Spleen (tissue), 11 donors: ENCODE measurements at regions not wholly inside any gene's neighbourhood (a gene's known extent, or its start where the extent isn't known, plus 50 kb on each side); places are given as distances from the start of the nearest gene placed in this dataset.

ENCODE experiments used
- DNase-seq: peaks from one replicate; pipeline ENCODE4 v3.0.0-alpha.2; 2020
- H3K27ac ChIP-seq, 8 donors: fragments of 200-600 bp; sonication (generic) in 7 of 8; 1 replicate in 4 of 8; 2 replicates in 4 of 8; pipeline versions ENCODE4 v1.5.0 to v1.8.0; 2016 to 2021; ENCODE audit warnings: inconsistent platforms in 4 of 8, mild to moderate bottlenecking in 4 of 8, moderate library complexity in 1 of 8
- H3K27me3 ChIP-seq, 7 donors: fragments of 200-600 bp; sonication (generic) in 6 of 7; replicated peaks in 1 of 7; 1 replicate in 4 of 7; 2 replicates in 3 of 7; pipeline versions ENCODE4 v1.5.0 to v1.8.0; 2016 to 2021; ENCODE audit warnings: inconsistent platforms in 3 of 7, mild to moderate bottlenecking in 1 of 7
- H3K36me3 ChIP-seq, 6 donors: fragments of 200-600 bp; sonication (generic) in 5 of 6; 1 replicate in 4 of 6; 2 replicates in 2 of 6; pipeline versions ENCODE4 v1.5.0 to v1.8.0; 2016 to 2021; ENCODE audit warnings: inconsistent platforms in 2 of 6
- H3K4me1 ChIP-seq, 6 donors: fragments of 200-600 bp; sonication (generic) in 5 of 6; 1 replicate in 3 of 6; 2 replicates in 3 of 6; pipeline versions ENCODE4 v1.5.0 to v1.8.0; 2016 to 2021; ENCODE audit warnings: inconsistent platforms in 3 of 6
- H3K4me3 ChIP-seq, 8 donors: fragments of 200-600 bp; sonication (generic) in 7 of 8; 1 replicate in 4 of 8; 2 replicates in 4 of 8; pipeline versions ENCODE4 v1.5.0 to v1.8.0; 2016 to 2021; ENCODE audit warnings: inconsistent platforms in 4 of 8, mild to moderate bottlenecking in 4 of 8, moderate library complexity in 2 of 8
- H3K9me3 ChIP-seq, 8 donors: fragments of 200-600 bp; sonication (generic) in 7 of 8; 1 replicate in 4 of 8; 2 replicates in 4 of 8; pipeline versions ENCODE4 v1.5.0 to v1.8.0; 2016 to 2021; ENCODE audit warnings: inconsistent platforms in 4 of 8
- CTCF ChIP-seq, 11 experiments: fragments of 200-600 bp in 7 of 11; fragments of 450-650 bp in 4 of 11; sonication (generic) in 4 of 11; IDR thresholded peaks in 8 of 11; conservative IDR thresholded peaks in 3 of 11; 1 replicate in 7 of 11; 2 replicates in 4 of 11; pipeline versions ENCODE4 v1.4.0 to v1.8.0; 2016 to 2021; ENCODE audit warnings: antibody characterized with exemption in 11 of 11, inconsistent platforms in 4 of 11, mild to moderate bottlenecking in 1 of 11
- POLR2A ChIP-seq, 3 donors: fragments of 450-650 bp; IDR thresholded peaks; one replicate each; pipeline ENCODE4 v1.5.1; 2017; ENCODE audit warnings: antibody characterized with exemption in 3 of 3, mild to moderate bottlenecking in 1 of 3
- POLR2AphosphoS5 ChIP-seq, 3 donors: sonication (generic); formaldehyde crosslinking; IDR thresholded peaks; one replicate each; pipeline ENCODE4 v1.5.1; 2017; ENCODE audit warnings: antibody characterized with exemption in 3 of 3
- whole genome bisulfite sequencing, 5 donors: extraction: QIAGEN DNeasy Blood & Tissue Kit in 3 of 5; methylation state at CpG; one replicate each; pipeline versions ENCODE4 v1.1.5 to v1.1.7; 2013 to 2018; 5-methylcytosine and 5-hydroxymethylcytosine counted together
- intact Hi-C: fragments of 100-400 bp; cut with DNase I; formaldehyde crosslinking; loops from one replicate; pipeline ENCODE4 v1.15.0; 2023; ENCODE audit warnings: low total_unique reads
- donor health status: healthy with polysubstance abuse.
- donor health status: DM: no; HTN: no; CAD: no; lungs with moderate emphysema.
- donor health status: DM: no; HTN: no; CAD: no.
- donor health status: Bipolar disorder and iron deficiency.
- donor health status: healthy.
- donor health status: DM: no; HTN: no; CAD: no.
- donor health status: DM: yes; HTN: yes; CAD: no.

GRCh38 chr6:106764353-106764980 is 135.1 kb downstream of the QRSL1 start:
- no peak overlapping the region for H3K4me3 ChIP-seq
- intact Hi-C loops = no loop called here
- no peak overlapping the region for H3K27ac ChIP-seq
- no peaks in the 10 kb centered on the region for H3K27me3 ChIP-seq
- DNase-seq = no peak
- H3K9me3 ChIP-seq = peaks cover 0 to 37% (median 11%) of the 10 kb centered on the region in 8 donors
- 65 to 80% (median 74%) methylated on average over 2 of the region's 2 CpGs for WGBS, 5 donors
- TF ChIP-seq POLR2A (IDR thresholded peaks at IDR 0.05) = no peak
- no peak for TF ChIP-seq CTCF (IDR thresholded peaks at IDR 0.05 in 8 of 11, conservative IDR thresholded peaks at IDR 0.05 in 3 of 11)
- no peak for TF ChIP-seq POLR2AphosphoS5 (IDR thresholded peaks at IDR 0.05)
- H3K36me3 ChIP-seq = no peaks in the 10 kb centered on the region
- H3K4me1 ChIP-seq = no peaks in the 10 kb centered on the region

DNA sequence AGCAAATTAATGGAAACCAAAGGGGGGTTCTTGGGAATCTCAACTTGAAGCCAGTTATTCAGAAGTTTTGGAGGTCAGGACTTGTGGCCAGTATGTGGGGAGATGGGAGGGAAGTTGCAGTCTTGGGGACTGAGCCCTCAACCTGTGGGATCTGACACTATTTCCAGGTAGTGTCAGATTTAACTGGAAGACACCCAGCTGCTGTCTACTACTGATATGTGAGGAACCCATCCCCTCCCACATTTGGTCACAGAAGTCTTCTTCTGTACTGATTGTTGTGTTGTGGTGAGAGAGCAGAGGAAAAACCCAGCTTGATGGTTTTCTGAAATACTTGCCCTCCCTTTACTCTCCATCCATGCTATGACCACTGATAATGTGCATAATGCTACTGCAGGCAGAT is 134.0 kb downstream of the QRSL1 start:
- DNase-seq = no peak
- no peaks in the 10 kb centered on the region for H3K4me1 ChIP-seq
- TF ChIP-seq CTCF (IDR thresholded peaks at IDR 0.05 in 8 of 11, conservative IDR thresholded peaks at IDR 0.05 in 3 of 11) = no peak
- no peak for TF ChIP-seq POLR2AphosphoS5 (IDR thresholded peaks at IDR 0.05)
- no peak for TF ChIP-seq POLR2A (IDR thresholded peaks at IDR 0.05)
- no peaks in the 10 kb centered on the region for H3K36me3 ChIP-seq
- H3K4me3 ChIP-seq = no peak overlapping the region
- no peak overlapping the region for H3K27ac ChIP-seq
- no peaks in the 10 kb centered on the region for H3K27me3 ChIP-seq
- intact Hi-C loops = no loop called here
- peaks cover 0 to 35% (median 10%) of the 10 kb centered on the region in 8 donors for H3K9me3 ChIP-seq

GRCh38 chr6:106761160-106761559 is 131.8 kb downstream of the QRSL1 start:
- no peaks in the 10 kb centered on the region for H3K27me3 ChIP-seq
- H3K36me3 ChIP-seq = no peaks in the 10 kb centered on the region
- no peak for DNase-seq
- intact Hi-C loops = no loop called here
- H3K4me3 ChIP-seq = no peak overlapping the region
- TF ChIP-seq CTCF (IDR thresholded peaks at IDR 0.05 in 8 of 11, conservative IDR thresholded peaks at IDR 0.05 in 3 of 11) (no peak), POLR2A (IDR thresholded peaks at IDR 0.05) (no peak), POLR2AphosphoS5 (IDR thresholded peaks at IDR 0.05) (no peak)
- H3K27ac ChIP-seq = no peak overlapping the region
- 63 to 93% (median 77%) methylated on average over 2 of the region's 2 CpGs for WGBS, 5 donors
- H3K9me3 ChIP-seq = peaks cover 0 to 32% (median 10%) of the 10 kb centered on the region in 8 donors
- no peaks in the 10 kb centered on the region for H3K4me1 ChIP-seq

DNA sequence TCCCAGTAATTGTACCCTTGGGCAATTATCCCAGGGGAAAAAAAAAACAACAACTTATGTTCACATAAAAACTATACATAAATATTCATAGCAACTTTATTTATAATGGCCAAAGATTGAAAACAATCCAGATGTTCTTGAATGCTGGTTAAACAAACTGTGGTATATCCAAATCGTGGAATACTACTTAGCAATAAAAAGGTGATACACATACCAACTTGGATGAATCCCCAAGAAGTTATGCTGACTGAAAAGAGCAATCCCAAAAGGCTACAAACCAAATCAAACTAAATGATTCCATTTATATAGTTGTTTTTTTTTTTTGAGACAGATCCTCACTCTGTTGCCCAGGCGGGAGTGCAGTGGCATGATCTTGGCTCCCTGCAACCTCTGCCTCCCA is 129.7 kb downstream of the QRSL1 start:
- 83 to 97% (median 97%) methylated on average over 2 of the region's 2 CpGs for WGBS, 5 donors
- intact Hi-C loops = no loop called here
- no peak for TF ChIP-seq CTCF (IDR thresholded peaks at IDR 0.05 in 8 of 11, conservative IDR thresholded peaks at IDR 0.05 in 3 of 11)
- no peak for TF ChIP-seq POLR2A (IDR thresholded peaks at IDR 0.05)
- TF ChIP-seq POLR2AphosphoS5 (IDR thresholded peaks at IDR 0.05) = no peak

More for the DNA sequence above, 129.7 kb downstream of the QRSL1 start:
- Histone ChIP-seq H3K4me1 (no peaks in the 10 kb centered on the region), H3K9me3 (peaks cover 0 to 32% (median 10%) of the 10 kb centered on the region in 8 donors), H3K4me3 (no peak overlapping the region), H3K27ac (no peak overlapping the region), H3K36me3 (no peaks in the 10 kb centered on the region), H3K27me3 (no peaks in the 10 kb centered on the region)
- DNase-seq = no peak
